OCI-LY7 (cell line): ENCODE measurements at regions not wholly inside any gene's neighbourhood (a gene's known extent, or its start where the extent isn't known, plus 50 kb on each side); places are given as distances from the start of the nearest gene placed in this dataset.

Source experiments
- EZH2phosphoT487 ChIP-seq: fragments of 200-600 bp; sonication (generic); IDR thresholded peaks from 2 replicates; pipeline ENCODE4 v1.6.1; 2018; ENCODE audit warnings: low read depth, borderline replicate concordance, mild to moderate bottlenecking, mixed run types, antibody characterized with exemption, low read length, moderate library complexity, mixed read lengths
- TF ChIP-seq, protein P1 (sequence below): fragments of 200-600 bp; sonication (generic); conservative IDR thresholded peaks from 2 replicates; pipeline ENCODE4 v1.5.1; 2014; ENCODE audit warnings: mild to moderate bottlenecking, antibody characterized with exemption, low read length, moderate library complexity, mixed read lengths

DNA sequence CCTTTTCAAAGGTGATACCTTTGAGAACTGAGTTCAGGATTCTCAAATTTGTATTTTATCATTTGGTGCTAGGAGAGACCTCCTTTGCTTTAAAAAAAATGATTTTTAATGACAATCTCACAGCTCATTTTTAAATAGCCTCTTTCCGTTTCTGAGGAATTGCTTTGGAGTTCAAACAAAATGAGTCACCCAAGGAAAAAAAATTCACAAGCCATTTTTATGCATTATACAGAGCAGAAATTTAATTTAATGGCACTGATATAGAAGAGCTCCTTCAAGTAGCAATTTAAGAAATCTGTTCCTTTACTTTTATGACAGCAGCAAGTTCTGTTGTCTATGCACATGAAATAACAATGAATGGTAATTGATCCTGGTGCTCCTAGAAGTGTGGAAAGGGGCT lies 337.9 kb upstream of the KCNMB2 start:
- TF ChIP-seq, protein P1, sequence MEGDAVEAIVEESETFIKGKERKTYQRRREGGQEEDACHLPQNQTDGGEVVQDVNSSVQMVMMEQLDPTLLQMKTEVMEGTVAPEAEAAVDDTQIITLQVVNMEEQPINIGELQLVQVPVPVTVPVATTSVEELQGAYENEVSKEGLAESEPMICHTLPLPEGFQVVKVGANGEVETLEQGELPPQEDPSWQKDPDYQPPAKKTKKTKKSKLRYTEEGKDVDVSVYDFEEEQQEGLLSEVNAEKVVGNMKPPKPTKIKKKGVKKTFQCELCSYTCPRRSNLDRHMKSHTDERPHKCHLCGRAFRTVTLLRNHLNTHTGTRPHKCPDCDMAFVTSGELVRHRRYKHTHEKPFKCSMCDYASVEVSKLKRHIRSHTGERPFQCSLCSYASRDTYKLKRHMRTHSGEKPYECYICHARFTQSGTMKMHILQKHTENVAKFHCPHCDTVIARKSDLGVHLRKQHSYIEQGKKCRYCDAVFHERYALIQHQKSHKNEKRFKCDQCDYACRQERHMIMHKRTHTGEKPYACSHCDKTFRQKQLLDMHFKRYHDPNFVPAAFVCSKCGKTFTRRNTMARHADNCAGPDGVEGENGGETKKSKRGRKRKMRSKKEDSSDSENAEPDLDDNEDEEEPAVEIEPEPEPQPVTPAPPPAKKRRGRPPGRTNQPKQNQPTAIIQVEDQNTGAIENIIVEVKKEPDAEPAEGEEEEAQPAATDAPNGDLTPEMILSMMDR, result no peak
- no peak for TF ChIP-seq EZH2phosphoT487
